ENCODE measurements at regions not wholly inside any gene's neighbourhood (a gene's known extent, or its start where the extent isn't known, plus 50 kb on each side); places are given as distances from the start of the nearest gene placed in this dataset.
"Not testable (repeated sequence)": the region's sequence is repeated elsewhere in the genome, so short reads cannot be mapped to it uniquely, and the experiment has no call there.

- no peak for DNase-seq
- H3K4me1 Mint-ChIP-seq, result peaks cover 1% of the 10 kb centered on the region
Measured at GRCh38 chr14:105622329-105622955, 96.1 kb downstream of the TMEM121 start.

GRCh38 chr14:105623178-105623577 lies 96.8 kb downstream of the TMEM121 start:
- intact Hi-C loops (cut with micrococcal nuclease); H3K27ac Mint-ChIP-seq; CTCF ChIA-PET; H3K27me3 Mint-ChIP-seq; H3K36me3 Mint-ChIP-seq (ENCODE audit: low read depth); H3K9me3 Mint-ChIP-seq; ATAC-seq (ENCODE audit: low read depth); H3K4me1 Mint-ChIP-seq; DNase-seq; H3K4me3 Mint-ChIP-seq: not testable (repeated sequence)
- POLR2A ChIA-PET, result interaction anchor here (0.5 to 1.1 kb wide), 3 partner anchors 48 to 145 kb away, joined by 3 to 6 read pairs (median 3); no protein-coding TSS in a partner anchor

More at GRCh38 chr14:105622329-105622955, 96.1 kb downstream of the TMEM121 start:
- Mint-ChIP-seq H3K36me3 (ENCODE audit: low read depth) (no peaks in the 10 kb centered on the region), H3K4me3 (no peak overlapping the region), H3K9me3 (no peaks in the 10 kb centered on the region), H3K27ac (peak overlapping the region; percentile 37), H3K27me3 (no peaks in the 10 kb centered on the region)
- no peak for TF ChIP-seq CTCF (IDR thresholded peaks at IDR 0.05)
- POLR2A ChIA-PET, result interaction anchor here (0.5 to 1.1 kb wide), 3 partner anchors 47 to 145 kb away, joined by 3 to 6 read pairs (median 3); no protein-coding TSS in a partner anchor
- intact Hi-C loops (cut with micrococcal nuclease), result no loop called here
- no peak for ATAC-seq (ENCODE audit: low read depth)
- CTCF ChIA-PET, result no interaction called here

- H3K27me3 Mint-ChIP-seq; ATAC-seq (ENCODE audit: low read depth); H3K9me3 Mint-ChIP-seq; H3K36me3 Mint-ChIP-seq (ENCODE audit: low read depth); H3K4me3 Mint-ChIP-seq; DNase-seq; H3K27ac Mint-ChIP-seq; H3K4me1 Mint-ChIP-seq; POLR2A ChIA-PET; CTCF ChIA-PET: not testable (repeated sequence)
- intact Hi-C loops (cut with micrococcal nuclease), result loop anchor here (2.0 kb wide), 2 partner anchors 44 to 118 kb away; no protein-coding TSS in a partner anchor
Measured at GRCh38 chr14:105624346-105624745, 98.0 kb downstream of the TMEM121 start.

DNA sequence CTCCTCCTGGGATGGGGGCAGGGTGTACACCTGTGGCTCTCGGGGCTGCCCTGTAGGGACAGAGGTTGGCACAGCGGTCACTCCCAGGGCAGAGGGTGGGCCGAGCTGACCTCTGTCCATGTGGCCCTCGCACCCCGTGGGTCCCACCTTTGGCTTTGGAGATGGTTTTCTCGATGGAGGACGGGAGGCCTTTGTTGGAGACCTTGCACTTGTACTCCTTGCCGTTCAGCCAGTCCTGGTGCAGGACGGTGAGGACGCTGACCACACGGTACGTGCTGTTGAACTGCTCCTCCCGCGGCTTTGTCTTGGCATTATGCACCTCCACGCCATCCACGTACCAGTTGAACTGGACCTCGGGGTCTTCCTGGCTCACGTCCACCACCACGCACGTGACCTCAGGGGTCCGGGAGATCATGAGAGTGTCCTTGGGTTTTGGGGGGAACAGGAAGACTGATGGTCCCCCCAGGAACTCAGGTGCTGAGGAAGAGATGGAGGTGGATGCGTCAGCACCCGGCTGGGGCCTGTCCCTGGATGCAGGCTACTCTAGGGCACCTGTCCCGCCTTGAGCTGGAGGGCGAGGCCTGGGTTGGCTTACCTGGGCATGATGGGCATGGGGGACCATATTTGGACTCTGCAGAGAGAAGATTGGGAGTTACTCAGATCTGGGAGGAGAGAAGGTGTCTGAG lies 98.5 kb downstream of the TMEM121 start:
- H3K27me3 Mint-ChIP-seq; POLR2A ChIA-PET; CTCF ChIA-PET; H3K4me3 Mint-ChIP-seq; DNase-seq; H3K9me3 Mint-ChIP-seq; H3K36me3 Mint-ChIP-seq (ENCODE audit: low read depth); ATAC-seq (ENCODE audit: low read depth): not testable (repeated sequence)
- H3K4me1 Mint-ChIP-seq, result peaks cover 13% of the 10 kb centered on the region
- peak overlapping the region; percentile 16 for H3K27ac Mint-ChIP-seq
- intact Hi-C loops (cut with micrococcal nuclease), result loop anchor here (2.0 kb wide), 2 partner anchors 44 to 118 kb away; no protein-coding TSS in a partner anchor

GRCh38 chr14:105625448-105625847 lies 99.1 kb downstream of the TMEM121 start:
- intact Hi-C loops (cut with micrococcal nuclease), result loop anchor here (2.0 kb wide), 2 partner anchors 43 to 117 kb away; no protein-coding TSS in a partner anchor
- ATAC-seq (ENCODE audit: low read depth); POLR2A ChIA-PET; CTCF ChIA-PET; H3K27me3 Mint-ChIP-seq; H3K4me3 Mint-ChIP-seq; H3K27ac Mint-ChIP-seq; H3K36me3 Mint-ChIP-seq (ENCODE audit: low read depth); DNase-seq; H3K9me3 Mint-ChIP-seq: not testable (repeated sequence)
- H3K4me1 Mint-ChIP-seq, result peaks cover 14% of the 10 kb centered on the region

GRCh38 chr14:105626111-105626510 lies 99.7 kb downstream of the TMEM121 start:
- H3K4me3 Mint-ChIP-seq; CTCF ChIA-PET; H3K27me3 Mint-ChIP-seq; intact Hi-C loops (cut with micrococcal nuclease); ATAC-seq (ENCODE audit: low read depth); H3K36me3 Mint-ChIP-seq (ENCODE audit: low read depth); H3K9me3 Mint-ChIP-seq; DNase-seq; H3K27ac Mint-ChIP-seq: not testable (repeated sequence)
- H3K4me1 Mint-ChIP-seq, result peaks cover 18% of the 10 kb centered on the region
- POLR2A ChIA-PET, result interaction anchor here (0.5 to 0.6 kb wide), 2 partner anchors 116 to 145 kb away, joined by 3 to 4 read pairs; no protein-coding TSS in a partner anchor

DNA sequence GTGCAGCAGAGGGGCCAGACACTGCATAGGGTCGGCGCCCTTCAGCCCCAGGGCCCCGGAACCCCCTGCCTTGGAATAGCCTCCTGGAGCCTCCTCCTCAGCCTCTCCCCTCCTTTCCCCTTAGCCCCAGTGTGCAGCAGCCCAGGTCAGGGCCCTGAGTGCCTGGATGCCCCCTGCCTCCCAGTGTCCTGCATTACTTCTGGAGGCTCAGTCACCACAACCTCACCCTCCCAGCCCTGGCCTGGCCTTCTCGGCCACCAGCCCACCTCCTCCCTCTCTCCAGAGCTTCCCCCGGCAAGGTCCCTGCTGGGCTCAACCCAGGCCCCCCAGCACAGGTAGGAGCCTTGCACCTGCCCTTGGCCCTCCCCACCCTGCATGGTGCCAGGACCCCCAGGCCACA lies 100.3 kb downstream of the TMEM121 start:
- CTCF ChIA-PET; H3K36me3 Mint-ChIP-seq (ENCODE audit: low read depth); H3K27me3 Mint-ChIP-seq; H3K4me3 Mint-ChIP-seq; intact Hi-C loops (cut with micrococcal nuclease); DNase-seq; H3K9me3 Mint-ChIP-seq; H3K27ac Mint-ChIP-seq: not testable (repeated sequence)
- peaks cover 18% of the 10 kb centered on the region for H3K4me1 Mint-ChIP-seq
- ATAC-seq (ENCODE audit: low read depth), result peak; percentile 30
- POLR2A ChIA-PET, result interaction anchor here (0.5 to 0.6 kb wide), 2 partner anchors 116 to 145 kb away, joined by 3 to 4 read pairs; no protein-coding TSS in a partner anchor

GRCh38 chr14:105627287-105627686 lies 100.9 kb downstream of the TMEM121 start:
- Mint-ChIP-seq H3K4me3 (peak overlapping the region; percentile 79), H3K27ac (peak overlapping the region; percentile 61), H3K4me1 (peaks cover 19% of the 10 kb centered on the region)
- CTCF ChIA-PET; intact Hi-C loops (cut with micrococcal nuclease); DNase-seq; ATAC-seq (ENCODE audit: low read depth); H3K27me3 Mint-ChIP-seq; H3K36me3 Mint-ChIP-seq (ENCODE audit: low read depth); H3K9me3 Mint-ChIP-seq: not testable (repeated sequence)
- POLR2A ChIA-PET, result interaction anchor here (1.5 kb wide), 1 partner anchor 19 kb away, joined by 7 read pairs; no protein-coding TSS in a partner anchor
